Osteoblast (primary cell): ENCODE measurements at regions not wholly inside any gene's neighbourhood (a gene's known extent, or its start where the extent isn't known, plus 50 kb on each side); places are given as distances from the start of the nearest gene placed in this dataset.

Experiments used
- DNase-seq: peaks from one replicate; pipeline ENCODE4 v3.0.0; 2011; ENCODE audit warnings: low spot score, mixed read lengths; ENCODE audit not compliant: insufficient read length; ENCODE audit errors: missing footprints
- H2AFZ ChIP-seq: 2 replicates; pipeline ENCODE4 v1.6.0; 2011; ENCODE audit warnings: mild to moderate bottlenecking, low read length
- H3K27ac ChIP-seq: 2 replicates; pipeline ENCODE4 v1.5.1; 2011; ENCODE audit warnings: mild to moderate bottlenecking, low read depth, low read length, moderate library complexity
- H3K27me3 ChIP-seq: 2 replicates; pipeline ENCODE4 v1.6.0; 2012; ENCODE audit warnings: mild to moderate bottlenecking, control low read depth, inconsistent platforms, low read length, moderate library complexity; ENCODE audit not compliant: insufficient read depth
- H3K36me3 ChIP-seq: 2 replicates; pipeline ENCODE4 v1.5.1; 2011; ENCODE audit warnings: mild to moderate bottlenecking, low read length, control low read depth, moderate library complexity; ENCODE audit not compliant: insufficient read depth
- H3K4me1 ChIP-seq: 2 replicates; pipeline ENCODE4 v1.5.1; 2011; ENCODE audit warnings: mild to moderate bottlenecking, low read length, control low read depth, moderate library complexity; ENCODE audit not compliant: insufficient read depth
- H3K4me2 ChIP-seq: 2 replicates; pipeline ENCODE4 v1.6.0; 2011; ENCODE audit warnings: mild to moderate bottlenecking, low read length; ENCODE audit not compliant: insufficient read depth
- H3K4me3 ChIP-seq: fragments of 200-600 bp; sonication (generic); 3 replicates; pipeline ENCODE4 v1.5.1; 2012; ENCODE audit warnings: mild to moderate bottlenecking, low read length, inconsistent platforms; ENCODE audit not compliant: insufficient read depth
- H3K79me2 ChIP-seq: 2 replicates; pipeline ENCODE4 v1.6.0; 2012; ENCODE audit warnings: mild to moderate bottlenecking, low read length, control low read depth, inconsistent platforms; ENCODE audit not compliant: insufficient read depth
- H3K9me3 ChIP-seq: 2 replicates; pipeline ENCODE4 v1.5.1; 2011; ENCODE audit warnings: low read depth, low read length, control low read depth
- H4K20me1 ChIP-seq: 2 replicates; pipeline ENCODE4 v1.6.0; 2012; ENCODE audit warnings: mild to moderate bottlenecking, low read length, control low read depth; ENCODE audit not compliant: insufficient read depth
- TF ChIP-seq, protein P1 (sequence below): IDR thresholded peaks from 2 replicates; pipeline ENCODE4 v1.5.1; 2011; ENCODE audit warnings: mild to moderate bottlenecking, low read depth, low read length, moderate library complexity; ENCODE audit errors: extremely low read depth

DNA sequence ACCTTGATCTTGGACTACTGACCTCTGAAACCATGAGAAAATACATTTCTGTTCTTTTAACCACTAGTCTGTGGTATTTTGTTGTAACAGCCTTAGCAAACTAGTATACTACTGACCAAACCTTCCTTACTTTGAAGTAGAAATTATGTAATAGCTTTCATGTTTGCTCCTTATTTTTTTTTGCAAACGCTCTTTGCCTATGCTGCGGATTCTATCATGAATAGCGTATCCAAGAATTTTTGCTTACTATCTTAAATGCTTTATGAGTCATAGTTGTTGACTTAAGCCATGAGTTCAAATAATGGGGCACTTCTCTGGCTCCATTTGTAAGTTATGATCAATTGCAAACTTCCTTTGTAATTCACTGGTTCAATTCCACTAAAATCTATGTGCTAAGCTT lies 154.8 kb upstream of the CYLC2 start:
- H3K9me3 ChIP-seq: no peaks in the 10 kb centered on the region
- H3K36me3 ChIP-seq: no peaks in the 10 kb centered on the region
- no peaks in the 10 kb centered on the region for H4K20me1 ChIP-seq
- H3K27ac ChIP-seq: no peak overlapping the region
- DNase-seq: no peak
- no peak overlapping the region for H3K4me2 ChIP-seq
- no peak overlapping the region for H3K4me3 ChIP-seq
- TF ChIP-seq, protein P1, sequence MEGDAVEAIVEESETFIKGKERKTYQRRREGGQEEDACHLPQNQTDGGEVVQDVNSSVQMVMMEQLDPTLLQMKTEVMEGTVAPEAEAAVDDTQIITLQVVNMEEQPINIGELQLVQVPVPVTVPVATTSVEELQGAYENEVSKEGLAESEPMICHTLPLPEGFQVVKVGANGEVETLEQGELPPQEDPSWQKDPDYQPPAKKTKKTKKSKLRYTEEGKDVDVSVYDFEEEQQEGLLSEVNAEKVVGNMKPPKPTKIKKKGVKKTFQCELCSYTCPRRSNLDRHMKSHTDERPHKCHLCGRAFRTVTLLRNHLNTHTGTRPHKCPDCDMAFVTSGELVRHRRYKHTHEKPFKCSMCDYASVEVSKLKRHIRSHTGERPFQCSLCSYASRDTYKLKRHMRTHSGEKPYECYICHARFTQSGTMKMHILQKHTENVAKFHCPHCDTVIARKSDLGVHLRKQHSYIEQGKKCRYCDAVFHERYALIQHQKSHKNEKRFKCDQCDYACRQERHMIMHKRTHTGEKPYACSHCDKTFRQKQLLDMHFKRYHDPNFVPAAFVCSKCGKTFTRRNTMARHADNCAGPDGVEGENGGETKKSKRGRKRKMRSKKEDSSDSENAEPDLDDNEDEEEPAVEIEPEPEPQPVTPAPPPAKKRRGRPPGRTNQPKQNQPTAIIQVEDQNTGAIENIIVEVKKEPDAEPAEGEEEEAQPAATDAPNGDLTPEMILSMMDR: no peak
- no peak overlapping the region for H2AFZ ChIP-seq
- no peaks in the 10 kb centered on the region for H3K79me2 ChIP-seq
- no peaks in the 10 kb centered on the region for H3K27me3 ChIP-seq
- no peaks in the 10 kb centered on the region for H3K4me1 ChIP-seq

DNA sequence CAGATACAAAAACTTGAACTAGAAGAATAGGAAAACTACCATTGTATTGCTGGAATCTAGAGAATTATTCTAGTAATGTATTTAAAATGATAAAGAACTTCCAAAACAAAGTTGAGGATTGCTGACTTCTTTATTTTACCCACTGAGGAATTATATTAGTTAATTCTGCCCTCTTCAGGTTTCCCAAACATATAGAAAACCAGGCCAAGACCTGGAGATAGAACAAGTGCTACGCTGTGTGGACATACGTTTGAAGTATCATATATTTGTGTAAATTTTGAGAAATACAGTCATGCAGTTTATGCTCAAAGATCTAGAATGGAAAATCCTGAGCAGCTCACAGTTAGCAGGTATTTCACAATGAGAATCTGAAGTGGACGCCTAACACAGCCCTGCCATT lies 162.3 kb upstream of the CYLC2 start:
- TF ChIP-seq, protein P1: no peak
- no peaks in the 10 kb centered on the region for H4K20me1 ChIP-seq
- H3K4me3 ChIP-seq: no peak overlapping the region
- H3K79me2 ChIP-seq: no peaks in the 10 kb centered on the region
- no peak overlapping the region for H3K4me2 ChIP-seq
- H3K4me1 ChIP-seq: no peaks in the 10 kb centered on the region
- H3K9me3 ChIP-seq: no peaks in the 10 kb centered on the region
- H2AFZ ChIP-seq: no peak overlapping the region
- H3K27ac ChIP-seq: no peak overlapping the region
- no peak for DNase-seq
- H3K36me3 ChIP-seq: no peaks in the 10 kb centered on the region
- H3K27me3 ChIP-seq: no peaks in the 10 kb centered on the region

DNA sequence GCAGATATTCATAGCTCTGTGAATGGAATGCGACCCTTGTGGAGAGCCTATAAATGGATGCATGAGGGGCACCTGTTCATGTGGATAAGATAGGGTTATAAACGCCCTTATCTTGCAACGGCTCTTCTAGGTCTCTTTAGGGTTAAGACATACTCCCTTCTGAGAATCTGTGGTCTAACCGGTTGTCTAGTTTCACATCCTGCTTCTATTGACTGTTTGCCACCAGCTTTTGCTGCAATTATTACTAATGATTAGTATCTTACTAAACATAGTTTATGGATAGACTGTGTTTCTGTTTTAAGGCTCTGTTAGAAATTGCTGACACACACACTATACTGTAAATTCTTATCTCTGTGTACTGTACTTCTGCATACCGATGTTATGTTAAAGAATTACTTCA lies 198.9 kb upstream of the CYLC2 start:
- H3K36me3 ChIP-seq: no peaks in the 10 kb centered on the region
- no peak for DNase-seq
- H2AFZ ChIP-seq: no peak overlapping the region
- no peaks in the 10 kb centered on the region for H3K4me1 ChIP-seq
- no peaks in the 10 kb centered on the region for H3K79me2 ChIP-seq
- H3K27ac ChIP-seq: no peak overlapping the region
- TF ChIP-seq, protein P1: no peak
- no peak overlapping the region for H3K4me3 ChIP-seq
- H3K27me3 ChIP-seq: no peaks in the 10 kb centered on the region
- no peaks in the 10 kb centered on the region for H3K9me3 ChIP-seq
- no peak overlapping the region for H3K4me2 ChIP-seq
- no peaks in the 10 kb centered on the region for H4K20me1 ChIP-seq

DNA sequence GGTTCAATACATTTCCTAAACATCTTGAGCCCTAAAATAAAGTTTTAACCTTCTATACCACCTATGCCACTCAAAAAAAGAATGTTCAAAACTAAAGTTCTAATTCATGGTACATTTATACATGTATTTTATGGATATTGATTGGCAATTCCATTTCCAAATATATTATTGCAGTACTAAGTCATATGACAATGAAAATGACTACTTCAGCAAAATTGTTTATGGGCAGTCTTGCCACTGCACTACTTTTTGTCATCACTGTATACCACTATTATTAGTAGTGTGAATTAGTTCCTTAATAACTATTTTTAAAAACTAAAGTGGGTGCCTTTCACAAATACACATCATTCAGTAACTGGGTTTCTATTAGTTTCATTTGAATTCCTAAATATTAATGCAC lies 199.6 kb upstream of the CYLC2 start:
- Histone ChIP-seq H3K27ac (no peak overlapping the region), H3K4me1 (no peaks in the 10 kb centered on the region), H3K27me3 (no peaks in the 10 kb centered on the region), H3K4me2 (no peak overlapping the region), H3K36me3 (no peaks in the 10 kb centered on the region), H3K79me2 (no peaks in the 10 kb centered on the region), H3K9me3 (no peaks in the 10 kb centered on the region), H3K4me3 (no peak overlapping the region), H2AFZ (no peak overlapping the region), H4K20me1 (no peaks in the 10 kb centered on the region)
- TF ChIP-seq, protein P1: no peak
- no peak for DNase-seq
